NB4 (cell line): ENCODE measurements at regions not wholly inside any gene's neighbourhood (a gene's known extent, or its start where the extent isn't known, plus 50 kb on each side); places are given as distances from the start of the nearest gene placed in this dataset.

ENCODE experiments used
- CTCF ChIP-seq: IDR thresholded peaks from one replicate; pipeline ENCODE4 v1.5.1; 2012; ENCODE audit warnings: low read depth, low read length
- MYC ChIP-seq: IDR thresholded peaks from 2 replicates; pipeline ENCODE4 v1.6.1; 2011; ENCODE audit warnings: low read depth, low read length

- TF ChIP-seq CTCF: no peak
- no peak for TF ChIP-seq MYC
Measured at GRCh38 chr5:98243972-98244371, 529.5 kb upstream of the RGMB start.
